DMS153 treated with DMSO at 0.1 percent for 48 hours (cell line): ENCODE measurements at regions not wholly inside any gene's neighbourhood (a gene's known extent, or its start where the extent isn't known, plus 50 kb on each side); places are given as distances from the start of the nearest gene placed in this dataset.
"Not testable (repeated sequence)": the region's sequence is repeated elsewhere in the genome, so short reads cannot be mapped to it uniquely, and the experiment has no call there.

Experiments
- DNase-seq: peaks from one replicate; lab custom pipeline; 2025; ENCODE audit not compliant: unreplicated experiment; lab: John Stamatoyannopoulos, UW

DNA sequence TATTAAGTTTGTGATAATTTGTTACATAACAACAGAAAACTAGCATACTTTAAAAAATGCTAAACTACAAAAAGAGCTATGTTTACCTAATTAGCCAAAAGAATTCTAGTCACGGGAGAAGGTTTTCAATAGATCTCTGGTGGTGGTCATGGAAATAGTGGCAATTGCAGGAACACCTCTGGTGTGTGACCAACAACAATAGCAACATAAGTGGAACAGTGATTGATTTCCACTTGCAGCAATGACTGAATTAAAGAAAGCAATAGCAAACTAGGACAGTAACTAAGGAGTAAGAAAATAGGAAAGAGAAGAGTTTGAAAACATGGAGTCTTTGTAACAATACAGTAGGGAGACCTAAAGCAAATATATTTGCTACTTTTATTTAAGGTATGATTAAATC is 171.3 kb upstream of the ADGRL4 start:
- no peak for DNase-seq

DNA sequence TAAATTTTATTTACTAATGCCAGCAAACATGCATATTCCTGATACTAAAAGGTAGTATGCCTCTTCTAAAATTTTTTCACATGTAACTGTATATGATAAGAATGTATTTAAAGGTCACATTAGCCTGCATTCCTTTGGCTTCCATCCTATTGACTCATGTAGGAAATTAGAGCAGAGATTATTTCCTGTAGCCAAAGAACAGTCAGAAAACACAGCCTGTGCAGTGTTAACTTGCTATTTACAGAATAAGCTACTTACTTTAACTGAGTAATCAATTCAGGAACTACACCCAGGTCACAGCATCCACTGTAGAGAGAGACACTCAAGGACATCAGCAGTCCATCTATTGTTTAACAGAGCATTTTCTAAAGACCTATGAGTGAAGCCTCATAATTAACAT is 154.5 kb upstream of the ADGRL4 start:
- DNase-seq, result no peak

DNA sequence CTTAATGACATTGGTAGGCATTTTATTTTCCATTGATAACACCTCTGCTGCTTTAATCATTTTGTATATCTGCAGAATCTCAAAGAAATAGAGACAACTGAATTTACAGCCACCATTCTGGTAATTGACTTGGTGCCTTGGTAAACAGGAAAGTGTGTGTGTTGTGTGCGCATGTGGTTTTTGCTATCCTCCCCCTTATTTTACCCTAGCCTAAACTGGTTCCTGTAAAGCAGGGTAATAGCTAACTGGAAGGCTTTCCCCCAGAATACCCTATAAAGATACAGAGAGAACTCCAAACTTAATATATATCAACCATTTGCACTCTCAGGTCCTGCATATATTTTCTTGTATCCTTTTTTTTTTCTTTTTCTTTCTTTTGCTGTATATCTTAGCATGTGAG is 149.5 kb upstream of the ADGRL4 start:
- DNase-seq, result no peak

DNA sequence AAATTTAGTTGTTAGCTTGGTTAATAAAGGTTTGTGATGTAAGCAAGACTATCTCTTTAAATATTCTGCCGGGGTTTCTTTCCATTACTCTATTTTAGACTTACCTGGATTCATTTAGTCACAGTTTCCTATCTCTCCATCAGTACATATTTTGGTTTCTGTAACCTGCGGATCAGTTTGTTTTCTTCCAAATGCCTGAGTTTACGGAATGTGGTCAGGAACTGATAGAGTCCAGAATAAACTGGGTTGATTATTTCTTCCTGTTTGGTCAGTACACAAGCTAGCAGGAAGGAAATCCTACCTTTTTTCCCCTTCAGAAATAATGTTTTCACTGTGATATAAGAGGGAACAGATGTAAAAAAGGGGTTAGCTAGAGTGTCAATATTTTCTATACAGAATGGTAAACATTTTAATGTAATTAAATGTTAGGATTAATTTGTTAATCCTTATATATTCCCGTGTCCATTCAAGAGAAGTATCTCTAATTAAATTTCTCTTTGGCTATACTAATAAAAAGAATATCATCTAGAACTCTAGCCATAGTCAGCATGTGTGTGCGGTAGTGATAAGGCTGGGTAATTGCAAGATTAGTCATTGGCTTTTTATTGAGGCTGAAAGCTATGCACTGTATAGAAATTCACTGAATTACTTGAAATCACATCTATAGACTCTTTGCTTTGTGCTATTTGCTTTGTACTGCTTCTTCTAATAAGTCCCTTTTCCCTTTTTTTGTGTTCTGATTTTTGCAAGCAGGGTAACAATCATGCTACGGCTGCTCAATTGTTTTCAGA is 144.7 kb upstream of the ADGRL4 start:
- DNase-seq, result no peak

DNA sequence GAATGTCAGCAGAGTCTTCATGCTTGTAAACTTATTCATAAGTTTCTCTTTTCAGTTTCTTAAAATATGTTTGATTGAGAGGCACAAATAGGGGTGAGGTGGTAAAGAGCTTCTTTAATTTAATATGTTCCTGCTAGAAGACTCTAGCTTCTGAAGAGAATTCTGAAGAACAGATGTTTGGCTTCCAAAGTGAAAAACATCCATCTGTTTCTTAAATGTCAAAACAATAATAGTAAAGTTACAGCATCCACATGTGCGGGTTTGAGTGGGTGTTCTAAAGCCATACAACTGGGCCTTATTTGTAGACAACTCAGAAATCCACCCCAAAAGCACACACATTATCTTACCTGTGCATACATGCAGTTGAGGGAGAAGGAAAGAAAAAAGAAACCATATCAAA is 144.0 kb upstream of the ADGRL4 start:
- no peak for DNase-seq

DNA sequence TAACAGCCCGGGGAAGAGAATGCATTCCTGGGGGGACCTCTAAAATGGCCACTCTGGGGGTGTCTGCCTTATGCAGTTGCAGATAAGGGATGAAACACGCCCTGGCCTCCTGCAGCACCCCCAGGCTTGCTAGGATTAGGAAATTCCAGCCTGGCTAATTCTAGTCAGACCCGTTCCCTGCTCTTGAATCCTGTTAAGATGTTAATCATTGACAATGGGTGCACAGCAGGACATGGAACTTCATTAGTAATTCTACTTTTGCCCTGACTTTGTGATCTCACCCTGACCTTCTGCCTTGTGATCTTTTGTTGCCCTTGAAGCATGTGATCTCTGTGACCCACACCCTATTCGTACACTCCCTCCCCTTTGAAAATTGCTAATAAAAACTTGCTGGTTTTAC is 131.7 kb upstream of the ADGRL4 start:
- DNase-seq, result not testable (repeated sequence)

DNA sequence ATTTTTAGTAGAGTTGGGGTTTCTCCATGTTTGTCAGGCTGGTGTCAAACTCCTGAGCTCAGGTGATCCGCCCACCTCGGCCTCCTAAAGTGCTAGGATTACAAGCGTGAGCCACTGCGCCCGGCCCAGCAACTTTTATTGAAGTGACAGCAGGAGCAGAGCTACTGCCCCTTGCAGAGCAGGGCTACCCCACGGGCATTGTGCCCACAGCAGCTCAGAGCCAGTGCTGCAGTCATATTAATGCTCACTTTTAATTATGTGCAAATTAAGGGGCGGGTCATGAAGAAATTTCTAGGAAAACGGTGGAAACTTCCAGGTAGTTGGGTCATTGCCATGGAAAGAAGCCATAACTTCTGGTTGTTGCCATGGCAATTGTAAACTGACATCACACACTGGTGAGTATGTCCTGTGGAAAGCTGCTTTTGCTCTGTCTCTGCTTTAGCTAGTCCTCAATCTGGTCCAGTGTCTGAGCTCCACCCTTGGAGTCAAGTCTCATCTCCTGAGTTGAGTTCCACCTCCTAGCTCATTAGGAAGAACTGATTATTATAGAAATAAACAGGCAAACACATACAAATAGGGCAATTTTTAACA is 127.3 kb upstream of the ADGRL4 start:
- no peak for DNase-seq

DNA sequence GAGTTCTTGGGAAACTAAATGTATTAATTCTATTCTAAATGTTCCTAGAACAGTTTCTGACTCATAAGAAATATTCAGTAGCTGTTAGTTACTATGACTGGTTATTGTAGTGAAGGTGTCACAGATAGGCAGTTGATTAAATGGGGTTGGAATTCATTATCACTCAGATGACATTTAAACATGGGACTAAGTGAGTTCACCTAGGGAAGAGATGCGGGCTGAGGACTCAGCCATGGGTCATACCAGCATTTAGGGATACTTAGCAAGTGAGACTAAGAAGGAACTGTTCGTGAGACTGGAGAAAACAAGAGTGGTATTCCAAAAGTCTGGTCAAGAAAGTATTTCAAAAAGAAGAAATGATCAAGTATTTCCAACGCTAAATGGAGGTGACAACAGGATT is 125.1 kb upstream of the ADGRL4 start:
- DNase-seq, result no peak

DNA sequence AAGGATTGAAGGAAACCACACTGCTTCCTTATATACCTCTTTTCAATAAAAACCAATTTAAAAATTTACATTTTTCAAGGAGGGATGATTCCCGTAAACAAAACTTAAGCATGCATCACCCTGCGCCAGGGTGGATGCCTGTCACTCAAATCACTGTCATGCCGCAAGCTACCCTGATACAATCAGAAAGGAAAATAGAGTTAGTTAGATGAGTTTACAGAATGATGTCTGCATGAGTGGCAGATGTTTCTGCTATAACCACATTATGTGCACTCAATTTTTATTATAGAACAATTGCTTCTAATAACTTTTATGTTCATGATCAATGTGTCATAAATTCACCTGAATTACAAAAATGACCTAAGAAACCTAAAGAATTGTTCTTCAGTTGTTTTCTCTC is 123.4 kb upstream of the ADGRL4 start:
- DNase-seq, result no peak

DNA sequence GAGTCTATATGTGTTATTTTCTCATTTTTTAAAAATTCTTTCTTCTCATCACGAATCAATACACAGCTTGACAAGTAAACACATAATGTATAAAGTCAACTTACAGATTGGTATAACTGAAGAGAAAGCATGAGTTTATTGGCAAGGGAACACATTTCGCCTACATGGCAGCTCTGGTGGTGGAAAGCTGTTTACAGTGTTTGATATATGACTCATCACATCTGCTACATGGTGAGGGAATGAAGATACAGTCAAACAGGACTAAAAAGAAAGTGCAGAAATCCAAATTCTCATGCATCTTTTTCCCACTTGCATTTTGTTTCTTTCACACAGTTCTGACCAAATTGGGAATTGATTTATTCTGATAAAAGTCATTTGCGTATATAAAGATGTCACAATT is 122.2 kb upstream of the ADGRL4 start:
- DNase-seq, result no peak

DNA sequence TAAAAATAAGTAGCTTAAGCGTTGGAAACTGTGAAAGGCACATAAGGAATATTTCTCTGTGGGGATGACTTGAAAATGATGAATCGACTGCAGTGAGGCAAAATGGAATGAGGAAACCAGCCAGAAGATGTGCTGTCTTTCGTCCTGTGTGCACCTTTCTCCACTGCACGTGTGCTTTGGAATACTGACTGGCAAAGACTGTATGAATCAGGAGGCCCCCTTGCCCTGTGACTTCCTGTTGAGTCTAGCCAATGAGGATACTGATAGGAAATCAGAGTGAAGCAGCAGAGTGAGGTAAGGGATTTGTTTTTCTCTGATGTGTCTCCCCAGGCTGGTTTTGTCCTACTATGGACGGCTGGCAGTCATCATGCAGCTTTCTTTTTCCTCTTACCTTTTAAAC is 118.2 kb upstream of the ADGRL4 start:
- DNase-seq, result no peak

DNA sequence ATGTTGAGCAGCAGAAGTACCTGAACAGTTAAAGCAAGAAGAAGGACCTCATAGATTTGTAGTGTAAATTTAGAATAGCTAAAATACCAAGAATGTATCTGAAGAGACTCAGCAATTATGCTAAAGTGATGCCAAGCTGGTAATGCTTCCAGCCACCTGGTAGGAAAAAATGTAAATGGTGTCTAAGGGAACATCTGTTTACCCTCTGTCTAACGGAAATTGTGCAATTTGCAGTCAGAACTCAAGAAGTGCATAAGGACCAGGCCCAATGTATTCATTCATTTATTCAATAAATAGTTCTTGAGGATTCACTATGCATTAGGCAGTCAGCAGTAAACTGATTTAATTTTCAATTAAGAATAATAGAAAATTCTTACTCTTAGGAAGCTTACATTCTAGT is 116.0 kb upstream of the ADGRL4 start:
- no peak for DNase-seq

DNA sequence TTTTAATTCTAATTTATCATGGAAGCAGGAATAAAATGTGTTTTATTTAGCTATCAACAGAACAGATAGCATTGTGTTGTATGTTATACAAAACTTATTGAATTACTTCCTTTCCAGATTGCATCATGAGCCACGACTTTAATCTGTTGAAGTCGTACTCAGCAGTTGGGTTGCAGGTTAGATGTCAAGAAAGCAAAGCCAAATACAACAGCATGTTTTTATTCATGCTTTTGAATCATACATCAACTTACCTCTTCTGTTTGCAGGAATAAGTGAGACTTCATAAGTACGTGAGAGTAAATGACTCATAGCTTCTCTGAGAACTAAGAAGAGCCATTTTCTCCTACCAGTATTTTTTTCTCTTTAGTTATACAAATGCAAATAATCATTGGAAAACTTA is 110.8 kb upstream of the ADGRL4 start:
- no peak for DNase-seq

DNA sequence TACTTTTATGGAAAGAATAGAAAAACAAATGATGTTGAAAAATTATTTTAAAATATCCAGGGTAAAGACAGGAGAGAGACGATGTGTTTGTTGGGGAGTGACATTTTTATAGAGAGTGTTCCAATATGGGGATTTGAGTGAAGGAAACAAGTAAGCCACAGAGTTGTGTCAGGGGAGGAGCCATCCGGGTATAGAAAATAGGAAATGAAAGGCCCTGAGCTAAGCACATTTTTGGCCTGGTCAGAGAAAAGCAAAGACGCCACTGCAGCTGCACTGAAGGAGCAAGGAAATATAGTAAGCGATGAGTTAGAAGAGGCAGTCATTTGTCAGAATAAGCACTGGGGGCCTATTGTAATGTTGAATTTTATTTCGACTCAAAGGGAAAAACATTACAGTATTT is 107.3 kb upstream of the ADGRL4 start:
- DNase-seq, result no peak

DNA sequence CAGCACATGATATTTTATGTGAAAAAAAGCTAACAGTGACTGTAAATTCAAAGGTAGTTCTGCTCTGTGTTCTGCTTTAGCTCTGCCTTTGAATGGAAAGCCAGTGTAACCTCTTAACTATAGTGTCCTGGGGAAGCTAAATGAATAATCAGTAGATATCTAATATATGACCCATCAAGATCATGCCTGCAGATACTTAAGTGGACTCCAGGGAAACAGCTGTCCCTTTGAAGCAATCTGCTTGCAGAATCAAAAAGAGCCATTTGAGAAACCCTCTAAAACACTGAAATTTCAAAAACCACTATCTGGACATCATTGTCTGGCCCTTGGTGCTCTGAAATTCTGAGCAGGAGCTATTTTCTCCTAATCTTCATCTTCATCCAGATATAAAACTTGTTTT is 104.2 kb upstream of the ADGRL4 start:
- DNase-seq, result no peak

DNA sequence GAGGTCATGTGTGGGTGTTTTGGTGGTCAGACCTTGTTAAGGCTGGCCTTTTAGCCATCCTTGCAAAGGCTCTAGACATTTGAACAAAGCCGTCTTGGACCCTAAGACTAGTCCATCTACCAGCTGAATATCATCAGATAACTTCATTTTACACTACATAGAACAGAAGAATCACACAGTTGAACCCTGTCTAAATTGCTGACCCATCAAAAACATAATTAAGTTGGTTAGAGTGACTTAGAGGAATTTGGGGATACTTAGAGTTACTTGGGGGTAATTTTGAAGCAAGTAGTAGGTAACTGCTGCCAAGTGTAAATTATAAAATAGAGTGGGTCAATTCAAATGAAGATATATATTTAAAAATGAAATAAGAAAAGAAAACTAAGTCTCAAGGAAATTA is 102.9 kb upstream of the ADGRL4 start:
- DNase-seq, result no peak

DNA sequence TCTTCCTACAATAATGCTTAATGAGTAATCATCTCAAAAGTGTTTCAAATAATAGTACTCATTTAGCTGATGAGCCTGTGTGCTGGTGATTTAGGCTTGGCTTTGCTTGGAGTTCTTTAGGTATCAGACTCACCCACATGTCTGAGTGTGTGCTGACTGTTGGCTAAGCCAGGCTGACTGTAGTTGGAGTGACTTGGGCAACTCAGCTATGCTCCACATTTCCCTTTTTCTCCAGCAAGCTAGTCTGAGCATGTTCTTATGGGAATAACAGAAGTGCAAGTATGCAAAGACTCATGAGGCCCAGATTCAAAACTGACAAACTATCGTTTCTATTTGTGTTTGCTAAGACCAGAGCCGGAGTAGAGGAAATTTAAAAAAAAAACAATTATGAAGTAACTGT is 99.0 kb upstream of the ADGRL4 start:
- no peak for DNase-seq

DNA sequence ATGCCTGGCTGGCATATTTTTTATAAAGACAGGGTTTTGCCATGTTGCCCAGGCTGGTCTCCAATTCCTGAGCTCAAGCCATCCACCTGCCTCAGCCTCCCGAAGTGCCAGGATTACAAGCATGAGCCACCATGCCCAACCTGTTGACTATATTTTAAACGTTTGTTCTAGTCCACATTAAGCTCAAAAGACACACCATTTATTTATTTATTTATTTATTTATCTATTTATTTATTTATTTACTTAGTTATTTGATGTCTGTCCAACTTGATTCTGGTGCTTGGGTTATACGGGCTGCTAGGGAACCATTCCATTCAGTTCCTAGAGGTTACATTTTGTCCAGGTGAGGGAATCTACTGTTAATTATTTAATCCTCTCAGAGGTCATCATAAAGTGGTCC is 98.1 kb upstream of the ADGRL4 start:
- no peak for DNase-seq

DNA sequence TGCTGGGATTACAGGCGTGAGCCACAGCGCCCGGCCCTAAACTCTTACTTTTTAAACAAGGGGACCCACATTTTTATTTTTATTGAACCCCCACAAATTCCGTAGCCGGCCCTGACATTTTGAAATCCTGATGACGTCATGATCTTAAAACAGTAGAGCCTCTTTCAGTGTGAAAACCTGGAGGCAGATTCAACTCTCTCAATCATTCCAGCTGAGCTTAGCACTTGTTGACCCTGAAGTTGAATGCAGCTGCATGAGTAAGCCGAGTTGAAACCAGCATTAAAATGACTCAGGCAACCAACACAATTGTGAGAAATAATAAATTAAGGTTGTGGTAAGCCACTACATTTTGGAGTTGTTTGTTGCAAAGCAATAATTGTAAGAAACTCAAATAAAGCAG is 93.9 kb upstream of the ADGRL4 start:
- DNase-seq, result no peak

DNA sequence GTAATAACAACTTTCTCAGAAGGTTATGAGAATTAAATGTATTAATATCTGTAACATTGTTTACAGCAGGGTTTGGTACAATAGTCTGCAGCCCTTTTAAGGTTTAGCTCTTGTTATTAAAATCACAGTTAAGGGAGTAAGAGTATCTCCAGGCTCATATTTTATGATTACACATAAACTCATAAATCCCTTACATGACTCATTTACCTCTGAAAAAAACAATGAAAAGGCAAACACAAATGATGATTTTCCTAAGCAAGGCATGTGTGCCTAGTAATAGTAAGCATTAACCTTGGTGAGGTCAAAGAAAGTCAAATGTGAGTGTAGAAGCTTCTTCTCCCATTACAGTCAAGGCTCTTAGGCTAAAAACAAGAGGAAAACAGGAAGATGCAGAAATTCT is 84.5 kb upstream of the ADGRL4 start:
- DNase-seq, result no peak

DNA sequence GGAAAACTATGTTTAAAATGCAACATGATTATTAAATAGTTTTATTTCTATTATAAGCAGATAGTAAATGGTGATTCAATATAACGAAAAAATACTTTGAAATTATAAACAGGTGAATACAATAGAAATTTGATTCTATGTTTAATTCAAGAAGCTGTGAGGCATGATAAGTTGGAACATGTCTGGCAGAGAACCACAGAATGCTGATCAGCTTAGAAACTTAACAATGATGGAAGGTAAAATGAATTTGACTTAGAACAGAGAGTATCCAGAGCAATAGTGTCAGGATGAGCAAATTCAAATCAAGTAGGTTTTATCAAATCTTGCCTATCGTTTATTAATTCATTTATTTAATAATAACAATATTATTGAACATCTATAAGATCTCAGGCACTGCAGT is 83.4 kb upstream of the ADGRL4 start:
- DNase-seq, result no peak

DNA sequence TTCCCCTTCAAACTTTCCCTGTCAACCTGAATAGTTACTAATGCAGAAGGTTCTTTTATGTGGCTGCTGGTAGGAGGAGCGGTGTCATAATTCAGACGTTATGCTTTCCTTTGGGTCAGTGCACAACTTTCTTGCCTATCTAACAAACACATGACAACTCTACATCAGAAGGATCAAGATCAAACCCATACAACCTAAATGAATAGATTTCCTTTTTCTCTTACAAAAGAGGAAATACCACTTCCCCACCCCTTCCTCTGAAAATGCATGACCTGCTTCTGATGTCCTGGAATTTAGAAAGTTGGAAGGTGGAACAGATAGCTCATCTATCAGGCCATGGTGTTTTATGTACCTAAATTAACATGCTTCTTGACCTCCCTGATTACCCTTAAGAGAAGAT is 75.7 kb upstream of the ADGRL4 start:
- DNase-seq, result no peak

DNA sequence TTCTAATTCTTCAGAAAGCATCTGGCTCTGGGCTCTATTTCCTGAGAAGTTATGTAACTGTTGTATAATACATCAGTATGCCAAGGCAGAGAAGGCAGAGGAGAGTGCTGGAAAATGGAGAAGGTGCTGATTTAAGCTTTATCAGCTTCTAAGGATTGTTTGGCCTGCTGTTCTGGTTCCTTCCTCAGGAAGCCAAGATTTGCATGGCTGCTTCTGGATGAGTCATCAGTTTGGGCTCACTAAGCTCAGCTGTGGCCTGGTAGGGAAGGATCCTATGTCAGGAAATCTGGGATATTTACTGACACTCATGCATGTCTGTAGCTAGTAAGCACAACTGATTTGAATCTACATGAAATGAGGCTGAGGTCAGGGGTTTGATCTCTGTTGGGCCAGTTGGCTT is 73.2 kb upstream of the ADGRL4 start:
- DNase-seq, result peak; percentile 4
